MM.1S (cell line): ENCODE measurements at regions not wholly inside any gene's neighbourhood (a gene's known extent, or its start where the extent isn't known, plus 50 kb on each side); places are given as distances from the start of the nearest gene placed in this dataset.

Experiments
- CTCF ChIP-seq: fragments of 300-600 bp; sonication (generic); IDR thresholded peaks from 2 replicates; pipeline ENCODE4 v1.5.1; 2016; ENCODE audit warnings: antibody characterized with exemption, low read length, mixed read lengths
- EZH2 ChIP-seq: fragments of 300-600 bp; sonication (generic); optimal IDR thresholded peaks from 2 replicates; pipeline ENCODE3; 2017; ENCODE audit warnings: low read depth, mild to moderate bottlenecking, antibody characterized with exemption, low read length, mixed read lengths

- TF ChIP-seq EZH2 (no peak), CTCF (no peak)
Observed at GRCh38 chr10:124217906-124218804, 124.8 kb upstream of the CHST15 start.
